Endodermal cell (in vitro differentiated cells): ENCODE measurements at regions not wholly inside any gene's neighbourhood (a gene's known extent, or its start where the extent isn't known, plus 50 kb on each side); places are given as distances from the start of the nearest gene placed in this dataset.

Source experiments
- DNase-seq: peaks from one replicate; pipeline ENCODE4 v3.0.0-alpha.2; 2017
- H3K27ac ChIP-seq: 2 replicates; pipeline ENCODE4 v1.5.1; 2013; ENCODE audit warnings: mild to moderate bottlenecking, low read depth, low read length, moderate library complexity
- H3K27me3 ChIP-seq: 2 replicates; pipeline ENCODE4 v1.6.1; 2013; ENCODE audit warnings: mild to moderate bottlenecking, low read length, moderate library complexity; ENCODE audit not compliant: insufficient read depth, control insufficient read depth, poor library complexity, severe bottlenecking
- H3K36me3 ChIP-seq: 2 replicates; pipeline ENCODE4 v1.7.0; 2013; ENCODE audit warnings: mild to moderate bottlenecking, low read length, moderate library complexity; ENCODE audit not compliant: control insufficient read depth, insufficient read depth
- H3K4me1 ChIP-seq: one replicate; pipeline ENCODE4 v1.7.0; 2013; ENCODE audit warnings: low read length; ENCODE audit not compliant: control insufficient read depth, insufficient read depth
- H3K4me3 ChIP-seq: 2 replicates; pipeline ENCODE4 v1.5.1; 2013; ENCODE audit warnings: mild to moderate bottlenecking, low read length, moderate library complexity
- H3K9ac ChIP-seq: 2 replicates; pipeline ENCODE4 v1.6.1; 2013; ENCODE audit warnings: mild to moderate bottlenecking, low read length, moderate library complexity; ENCODE audit not compliant: poor library complexity, severe bottlenecking; ENCODE audit errors: extremely low read depth
- H3K9me3 ChIP-seq: 2 replicates; pipeline ENCODE4 v1.6.1; 2013; ENCODE audit warnings: mild to moderate bottlenecking, low read length, moderate library complexity; ENCODE audit not compliant: control insufficient read depth
- H3K27ac Mint-ChIP-seq: 2 replicates; pipeline ENCODE4 v1.8.0; 2020; ENCODE audit warnings: mixed read lengths
- H3K27me3 Mint-ChIP-seq: 2 replicates; pipeline ENCODE4 v1.8.0; 2021; ENCODE audit warnings: mild to moderate bottlenecking, mixed read lengths; ENCODE audit not compliant: insufficient read depth
- H3K36me3 Mint-ChIP-seq: 2 replicates; pipeline ENCODE4 v1.8.0; 2020; ENCODE audit warnings: low read depth, mixed read lengths
- H3K4me1 Mint-ChIP-seq: 2 replicates; pipeline ENCODE4 v1.8.0; 2020; ENCODE audit warnings: mixed read lengths
- H3K4me3 Mint-ChIP-seq: 2 replicates; pipeline ENCODE4 v1.8.0; 2020; ENCODE audit warnings: mild to moderate bottlenecking, moderate library complexity, mixed read lengths
- H3K9me3 Mint-ChIP-seq: 2 replicates; pipeline ENCODE4 v1.8.0; 2020; ENCODE audit warnings: mild to moderate bottlenecking, mixed read lengths
- CTCF ChIP-seq: fragments of 200-600 bp; sonication (generic); conservative IDR thresholded peaks from 2 replicates; pipeline ENCODE4 v1.5.0; 2021; ENCODE audit warnings: antibody characterized with exemption, mild to moderate bottlenecking
- WGBS, 2 experiments: methylation state at CpG; one replicate each; pipeline versions ENCODE4 v1.1.5 to v1.1.7; 2013; ENCODE audit warnings: missing lambda C conversion rate in 2 of 2, mixed read lengths in 1 of 2; ENCODE audit not compliant: insufficient coverage in 1 of 2, insufficient read length in 1 of 2; 5-methylcytosine and 5-hydroxymethylcytosine counted together

GRCh38 chr9:87354147-87354546 is 143.5 kb upstream of the DAPK1 start:
- Mint-ChIP-seq H3K36me3 (peaks cover 4% of the 10 kb centered on the region), H3K27ac (no peak overlapping the region), H3K4me3 (no peak overlapping the region), H3K9me3 (peaks cover 8% of the 10 kb centered on the region), H3K27me3 (peaks cover 2% of the 10 kb centered on the region), H3K4me1 (peaks cover 5% of the 10 kb centered on the region)
- TF ChIP-seq CTCF, result no peak
- Histone ChIP-seq H3K4me1 (peaks cover 4% of the 10 kb centered on the region), H3K27me3 (no peaks in the 10 kb centered on the region), H3K4me3 (no peak overlapping the region), H3K9ac (no peak overlapping the region), H3K27ac (no peak overlapping the region), H3K36me3 (no peaks in the 10 kb centered on the region), H3K9me3 (no peaks in the 10 kb centered on the region)
- no peak for DNase-seq
- WGBS, 2 experiments, result 55 to 64% methylated on average over 1 of the region's 1 CpG

- Mint-ChIP-seq H3K4me1 (peaks cover 18% of the 10 kb centered on the region), H3K36me3 (peaks cover 4% of the 10 kb centered on the region), H3K4me3 (no peak overlapping the region), H3K9me3 (peaks cover 8% of the 10 kb centered on the region), H3K27me3 (peaks cover 2% of the 10 kb centered on the region), H3K27ac (no peak overlapping the region)
- 100% methylated on average over 1 of the region's 1 CpG for WGBS, 2 experiments
- no peaks in the 10 kb centered on the region for H3K9me3 ChIP-seq
- H3K27me3 ChIP-seq, result no peaks in the 10 kb centered on the region
- no peak for TF ChIP-seq CTCF
- no peak for DNase-seq
- no peak overlapping the region for H3K4me3 ChIP-seq
- H3K9ac ChIP-seq, result no peak overlapping the region
- no peaks in the 10 kb centered on the region for H3K36me3 ChIP-seq
- H3K4me1 ChIP-seq, result peaks cover 4% of the 10 kb centered on the region
- no peak overlapping the region for H3K27ac ChIP-seq
Measured at GRCh38 chr9:87357600-87357999, 140.1 kb upstream of the DAPK1 start.

GRCh38 chr9:87359264-87359663 is 138.4 kb upstream of the DAPK1 start:
- H3K4me3 ChIP-seq, result no peak overlapping the region
- no peak overlapping the region for H3K9ac ChIP-seq
- Mint-ChIP-seq H3K4me1 (peaks cover 13% of the 10 kb centered on the region), H3K27me3 (peaks cover 2% of the 10 kb centered on the region), H3K27ac (no peak overlapping the region), H3K36me3 (peaks cover 4% of the 10 kb centered on the region), H3K4me3 (no peak overlapping the region), H3K9me3 (peaks cover 11% of the 10 kb centered on the region)
- peaks cover under 1% of the 10 kb centered on the region for H3K4me1 ChIP-seq
- no peaks in the 10 kb centered on the region for H3K36me3 ChIP-seq
- no peak for TF ChIP-seq CTCF
- no peak overlapping the region for H3K27ac ChIP-seq
- DNase-seq, result peak; percentile 16
- H3K9me3 ChIP-seq, result no peaks in the 10 kb centered on the region
- no peaks in the 10 kb centered on the region for H3K27me3 ChIP-seq
